Activated CD4-positive, alpha-beta T cell treated with anti-CD3 and anti-CD28 coated beads for 1 hour (primary cell): ENCODE measurements at regions not wholly inside any gene's neighbourhood (a gene's known extent, or its start where the extent isn't known, plus 50 kb on each side); places are given as distances from the start of the nearest gene placed in this dataset.
"Not testable (repeated sequence)": the region's sequence is repeated elsewhere in the genome, so short reads cannot be mapped to it uniquely, and the experiment has no call there.

Experiments used
- DNase-seq: peaks from one replicate; pipeline ENCODE4 v3.0.0-alpha.2; 2020

DNA sequence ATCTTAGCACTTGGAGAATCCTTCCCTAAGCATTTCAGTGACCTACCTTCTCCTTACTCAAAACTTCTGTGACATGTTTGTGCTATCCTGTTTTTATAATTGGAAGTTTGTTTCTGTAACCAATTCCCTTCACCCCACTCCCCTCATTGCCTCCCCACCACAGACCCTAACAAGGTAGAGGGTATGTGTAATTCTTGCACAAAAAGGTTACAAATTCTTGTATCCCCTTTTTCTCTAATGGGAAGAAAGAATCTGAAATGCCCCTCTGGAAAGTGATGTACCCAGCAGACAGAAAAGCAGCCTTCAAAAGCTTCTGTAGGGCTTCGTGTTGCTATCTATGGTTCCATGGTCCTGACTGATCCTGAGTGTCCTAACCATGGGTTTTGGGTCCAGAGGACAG lies 111.7 kb upstream of the TMEM170B start:
- DNase-seq = no peak

DNA sequence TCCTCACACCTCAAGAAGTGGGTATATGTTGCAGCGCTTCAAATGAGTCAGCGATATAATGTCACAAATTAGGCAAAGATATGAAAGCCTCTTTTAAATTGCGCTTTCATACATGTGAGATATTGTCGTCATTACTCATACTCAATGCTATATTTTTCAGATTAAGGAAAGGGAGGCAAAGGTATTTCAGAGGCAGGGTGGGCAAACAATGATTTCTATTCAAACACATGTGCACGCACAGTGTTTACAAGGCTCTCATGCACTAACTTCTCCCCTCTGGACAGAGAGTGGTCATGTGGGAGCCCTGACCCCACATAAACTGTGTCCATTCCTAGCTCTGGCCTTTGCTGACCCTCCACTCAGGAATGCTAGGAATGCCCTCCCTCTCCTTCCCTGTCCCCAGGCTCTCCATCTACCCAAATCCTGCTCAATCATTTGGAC lies 112.1 kb upstream of the TMEM170B start:
- no peak for DNase-seq

DNA sequence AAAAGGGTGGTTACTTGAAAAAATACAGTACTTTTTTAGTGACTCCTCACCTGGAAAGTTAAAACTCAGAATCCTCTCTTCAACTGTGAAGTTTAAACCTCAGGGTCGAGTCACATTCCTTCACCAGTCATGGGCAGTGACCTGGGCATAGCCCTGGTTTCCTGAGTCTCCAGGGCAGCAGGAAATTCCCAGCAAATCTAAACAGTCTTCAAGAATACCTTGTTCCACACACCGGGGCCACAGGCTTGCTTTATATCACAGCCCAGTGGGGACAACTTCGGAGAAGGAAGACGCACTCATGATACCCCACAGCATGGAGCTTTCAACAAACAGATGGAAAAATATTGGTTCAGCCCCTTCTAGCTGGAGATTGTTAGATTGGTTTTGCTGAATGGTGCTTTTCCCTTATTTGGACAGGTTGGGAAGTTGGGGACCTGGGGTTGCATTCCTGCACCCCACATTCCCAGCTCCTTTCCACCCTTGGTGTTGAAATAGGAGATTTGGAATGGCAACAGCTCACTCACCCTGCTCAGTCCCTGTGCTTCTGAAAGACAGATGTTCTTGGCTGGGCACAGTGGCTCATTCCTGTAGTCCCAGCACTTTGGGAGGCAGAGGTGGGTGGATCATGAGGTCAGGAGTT lies 113.0 kb upstream of the TMEM170B start:
- no peak for DNase-seq

DNA sequence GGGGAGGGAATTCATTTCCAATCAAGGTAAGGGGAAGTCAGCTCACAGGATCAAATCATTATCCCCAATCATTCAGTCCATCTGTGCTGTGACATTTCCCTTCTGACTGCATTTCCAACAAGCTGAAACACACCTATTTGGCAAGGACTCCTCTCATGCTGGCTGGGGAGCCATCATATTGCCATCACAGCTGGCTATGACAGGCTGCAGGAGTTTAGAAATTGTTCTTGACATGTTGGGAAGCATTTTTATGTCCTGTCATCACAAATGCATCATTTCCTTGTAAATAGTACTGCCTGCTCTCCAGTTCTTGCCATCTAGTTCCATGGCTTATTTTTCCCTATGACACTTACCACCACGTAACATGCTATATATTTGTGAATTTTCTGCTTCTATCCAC lies 113.9 kb upstream of the TMEM170B start:
- no peak for DNase-seq

DNA sequence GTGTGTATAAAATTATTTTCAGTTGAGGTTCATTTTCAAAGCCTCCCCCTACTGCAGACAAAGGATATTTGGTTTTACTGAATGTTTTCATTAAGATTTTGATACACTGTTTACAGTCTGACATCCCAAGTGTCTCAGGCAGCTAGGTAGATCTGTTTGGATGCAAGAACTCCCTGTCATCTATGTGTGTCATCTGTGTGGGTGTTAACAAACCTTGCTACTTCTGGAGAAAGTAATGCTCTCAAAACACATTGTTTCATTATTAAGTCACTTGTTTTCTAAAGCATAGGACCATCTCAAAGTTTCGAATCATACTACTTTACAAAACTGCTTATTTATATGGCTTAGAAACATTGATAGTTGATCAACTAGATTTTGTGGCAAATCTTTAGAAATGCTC lies 114.5 kb upstream of the TMEM170B start:
- no peak for DNase-seq

DNA sequence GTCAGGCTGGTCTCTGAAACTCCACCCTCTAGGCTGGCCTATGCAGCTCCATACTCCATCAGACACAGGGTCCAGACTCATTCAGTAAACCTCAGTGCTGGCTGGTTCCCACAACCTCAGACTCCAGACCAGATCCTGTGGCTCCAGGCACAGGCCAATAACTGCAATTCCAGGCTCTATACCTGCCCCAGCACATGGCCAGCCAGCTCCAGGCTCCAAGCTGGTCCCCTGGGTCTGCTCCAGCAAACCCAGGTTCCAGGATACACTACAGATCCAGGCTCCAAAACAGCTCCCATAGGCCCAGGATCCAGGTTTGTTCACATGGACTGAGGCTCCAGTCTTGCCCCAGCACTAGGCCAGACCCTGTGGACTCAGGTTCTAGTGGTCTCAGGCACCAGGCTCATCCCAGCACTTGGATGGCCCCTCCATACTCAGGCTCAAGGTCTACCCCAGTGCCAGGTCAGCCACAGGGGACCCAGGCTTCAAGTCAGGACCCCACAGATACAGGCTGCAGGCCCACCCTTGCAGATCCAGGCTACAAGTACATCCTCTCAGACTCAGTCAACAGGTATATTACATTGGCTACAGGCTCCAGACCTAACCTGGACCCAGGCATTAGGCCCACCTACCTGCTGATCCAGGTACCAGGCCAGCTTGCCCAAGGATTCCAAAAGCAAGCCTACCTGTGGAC lies 117.6 kb upstream of the TMEM170B start:
- DNase-seq = no peak

DNA sequence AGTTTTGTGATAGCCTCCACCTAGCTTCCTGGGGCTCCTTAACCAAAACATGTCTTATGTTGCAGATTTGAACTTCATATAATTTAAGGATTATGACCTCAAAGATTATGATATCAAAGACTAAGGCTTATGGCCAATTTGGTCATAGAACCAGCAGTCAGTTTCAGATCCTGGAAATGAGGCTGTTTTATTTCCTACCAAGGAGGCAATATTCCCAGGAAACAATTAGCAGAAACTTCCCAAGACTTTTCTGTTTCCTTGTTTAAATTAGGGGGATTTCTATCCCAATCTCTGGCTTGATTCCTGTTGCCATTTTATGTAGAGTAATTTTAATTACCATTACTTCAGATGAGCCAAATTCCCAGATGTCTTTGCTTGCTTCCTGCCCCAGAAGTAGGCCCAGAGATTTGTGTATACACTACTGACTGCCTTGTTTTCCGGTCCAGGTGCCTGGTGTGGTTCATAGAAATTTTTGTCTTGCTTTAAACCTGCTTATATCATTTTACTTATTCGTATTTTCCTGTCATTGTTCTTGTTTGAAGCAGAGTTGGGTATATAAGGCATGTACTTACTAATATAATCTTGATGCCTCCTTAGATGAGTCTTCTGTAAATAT lies 119.2 kb upstream of the TMEM170B start:
- no peak for DNase-seq

DNA sequence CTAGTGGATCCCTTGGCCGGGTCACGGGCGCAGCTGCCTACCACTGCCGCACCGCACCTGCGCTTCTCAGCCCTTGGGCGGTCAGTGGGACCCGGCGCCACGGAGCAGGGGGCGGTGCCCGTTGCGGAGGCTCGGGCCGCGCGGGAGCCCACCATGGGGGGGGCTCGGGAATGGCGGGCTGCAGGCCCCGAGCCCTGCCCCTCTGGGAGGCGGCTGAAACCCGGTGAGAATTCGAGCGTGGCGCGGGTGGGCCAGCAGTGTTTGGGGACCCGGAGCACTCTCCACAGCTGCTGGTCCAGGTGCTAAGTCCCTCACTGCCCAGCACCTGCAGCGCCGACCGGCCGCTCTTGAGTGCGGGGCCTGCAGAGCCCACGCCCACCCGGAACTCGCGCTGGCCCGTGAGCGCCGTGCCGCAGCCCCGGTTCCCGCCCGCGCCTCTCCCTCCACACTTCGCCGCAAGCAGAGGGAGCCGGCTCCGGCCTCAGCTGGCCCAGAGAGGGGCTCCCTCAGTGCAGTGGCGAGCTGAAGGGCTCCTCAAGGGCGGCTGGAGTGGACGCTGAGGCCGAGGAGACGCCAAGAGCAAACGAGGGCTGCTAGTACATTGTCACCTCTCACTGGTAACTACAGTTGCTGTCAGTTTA lies 120.5 kb upstream of the TMEM170B start:
- no peak for DNase-seq

DNA sequence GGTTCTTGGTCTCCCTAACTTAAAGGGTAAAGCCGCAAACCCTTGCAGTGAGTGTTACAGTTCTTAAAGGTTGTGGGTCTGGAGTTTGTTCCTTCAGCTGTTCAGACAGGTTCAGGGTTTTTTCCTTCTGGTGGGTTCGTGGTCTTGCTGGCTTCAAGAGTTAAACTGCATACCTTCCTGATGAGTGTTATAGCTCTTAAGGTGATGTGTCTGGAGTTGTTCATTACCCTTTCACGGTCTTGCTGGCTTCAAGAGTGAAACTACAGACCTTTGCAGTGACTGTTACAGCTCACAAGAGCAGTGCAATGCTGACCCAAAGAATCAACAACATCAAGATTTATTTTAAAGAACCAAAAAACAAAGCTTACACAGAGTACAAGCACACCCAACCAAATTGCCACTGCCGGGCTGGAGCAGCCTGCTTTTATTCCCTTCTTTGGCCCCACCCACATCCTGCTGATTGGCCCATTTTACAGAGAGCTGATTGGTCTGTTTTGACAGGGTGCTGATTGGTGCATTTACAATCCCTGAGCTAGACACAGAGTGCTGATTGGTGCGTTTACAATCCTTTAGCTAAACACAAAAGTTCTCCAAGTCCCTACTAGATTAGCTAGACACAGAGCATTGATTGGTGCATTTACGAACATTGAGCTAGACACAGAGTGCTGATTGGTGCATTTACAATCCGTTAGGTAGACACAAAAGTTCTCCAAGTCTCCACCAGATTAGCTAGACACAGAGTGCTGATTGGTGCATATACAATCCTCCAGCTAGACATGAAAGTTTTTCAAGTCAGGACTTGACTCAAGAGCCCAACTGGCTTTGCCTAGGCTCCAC lies 121.2 kb upstream of the TMEM170B start:
- DNase-seq = not testable (repeated sequence)

DNA sequence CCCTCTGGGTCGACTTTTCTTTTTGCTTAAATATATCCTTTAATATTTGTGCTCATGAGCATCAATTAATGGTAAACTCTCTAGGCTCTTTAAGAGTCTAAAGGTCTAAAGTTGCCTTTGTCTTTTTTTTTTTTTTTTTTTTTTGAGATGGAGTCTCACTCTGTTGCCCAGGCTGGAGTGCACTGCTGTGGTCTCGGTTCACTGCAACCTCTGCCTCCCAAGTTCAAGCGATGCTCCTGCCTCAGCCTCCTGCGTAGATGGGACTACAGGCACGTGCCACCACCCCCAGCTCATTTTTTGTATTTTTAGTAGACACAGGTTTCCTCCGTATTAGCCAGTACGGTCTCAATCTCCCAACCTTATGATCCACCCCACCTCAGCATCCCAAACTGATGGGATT lies 122.0 kb upstream of the TMEM170B start:
- DNase-seq = no peak

DNA sequence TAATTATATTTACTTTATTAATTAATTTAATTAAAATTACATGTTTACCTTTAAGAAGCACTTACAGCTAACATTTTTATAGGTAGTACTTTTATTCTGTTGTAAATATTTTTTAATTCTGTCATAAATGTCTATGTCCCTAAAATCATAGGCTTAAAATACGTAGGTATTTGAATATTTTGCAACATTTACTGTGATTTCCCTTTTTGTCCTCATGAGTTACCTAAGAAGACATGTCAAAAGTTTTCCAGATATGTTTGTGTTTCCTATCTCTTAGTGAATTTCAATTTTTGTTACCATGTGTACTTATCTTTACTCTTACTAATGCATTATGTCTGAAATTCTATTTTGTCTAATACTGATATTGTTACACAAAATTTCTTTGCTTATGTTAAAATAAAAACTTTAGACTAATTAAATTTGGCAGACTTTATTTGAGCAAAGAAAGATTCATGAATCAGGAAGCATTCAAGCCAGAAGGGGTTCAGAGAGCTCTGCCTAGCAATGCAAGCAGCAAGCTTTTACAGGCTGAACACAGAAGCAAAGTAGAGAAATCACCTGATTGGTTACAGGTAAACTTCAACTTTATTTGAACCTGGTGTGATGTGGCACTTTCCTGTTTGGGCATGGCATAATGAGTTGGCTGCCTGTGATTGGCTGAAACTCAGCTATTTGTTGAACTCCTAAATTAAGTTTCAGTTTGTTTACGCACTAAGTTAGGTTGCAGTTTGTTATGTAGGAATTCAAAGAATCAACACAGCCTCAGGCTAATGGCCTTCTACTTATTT lies 123.2 kb upstream of the TMEM170B start:
- DNase-seq = no peak

DNA sequence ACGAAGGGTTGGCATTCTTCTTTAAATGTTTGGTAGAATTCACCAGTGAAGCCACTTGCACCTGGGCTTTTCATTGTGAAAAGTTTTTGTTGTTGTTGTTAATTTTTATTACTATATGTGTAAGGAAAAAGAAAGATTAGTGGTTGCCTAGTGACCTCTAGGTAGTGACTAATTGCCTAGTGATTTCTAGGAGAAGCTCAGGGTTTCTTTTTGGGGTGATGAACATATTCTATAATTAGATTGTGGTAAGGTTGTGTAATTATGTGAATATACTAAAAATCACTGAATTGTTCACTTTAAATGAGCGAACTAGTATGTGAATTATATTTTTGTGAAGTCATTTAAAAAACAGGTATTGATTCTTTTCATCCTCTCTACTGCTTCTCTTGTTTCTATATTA lies 123.8 kb upstream of the TMEM170B start:
- DNase-seq = no peak

DNA sequence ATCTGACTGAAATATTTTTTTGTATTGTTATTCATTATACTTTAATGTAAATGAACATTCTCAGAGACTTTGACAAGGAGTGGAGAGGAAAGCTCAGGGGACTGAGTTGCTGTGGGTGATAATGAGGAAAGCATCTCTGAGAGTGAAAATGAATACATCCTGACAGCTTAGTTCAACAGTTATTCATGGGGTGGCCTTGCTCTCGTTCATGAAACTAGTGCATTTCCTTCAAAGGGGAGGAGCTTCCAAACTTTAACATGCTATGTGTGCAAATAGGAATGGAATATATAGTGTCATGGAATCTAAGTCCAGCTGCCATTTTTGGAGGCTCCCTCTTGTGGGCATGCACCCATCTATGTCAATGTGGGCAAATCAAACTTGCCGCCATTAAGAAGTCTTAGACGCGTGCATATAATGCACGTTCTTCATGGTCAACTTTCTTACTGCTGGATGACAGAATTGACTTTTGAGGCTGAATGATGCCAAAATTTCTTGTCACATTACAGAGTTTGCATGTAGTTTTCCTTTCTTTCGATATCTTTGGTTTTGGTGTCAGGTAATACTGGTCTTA lies 124.3 kb upstream of the TMEM170B start:
- DNase-seq = no peak

DNA sequence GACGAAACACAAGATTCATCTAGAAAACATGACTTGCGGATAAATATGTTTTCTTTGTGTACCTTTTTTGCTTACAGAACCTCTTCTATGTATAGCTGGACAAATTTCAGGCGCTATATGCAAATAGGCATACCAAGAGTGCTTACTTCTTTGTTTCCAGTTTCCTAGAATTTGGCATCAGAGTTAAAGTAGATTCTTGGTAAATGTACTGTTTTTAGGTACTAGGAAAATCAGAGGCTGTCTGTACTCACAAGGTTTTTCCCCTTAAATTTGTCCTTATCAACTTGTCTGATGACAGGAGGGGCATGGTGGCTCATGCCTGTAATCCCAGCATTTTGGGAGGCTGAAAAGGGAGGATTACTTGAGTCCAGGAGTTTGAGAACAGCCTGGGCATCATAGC lies 124.9 kb upstream of the TMEM170B start:
- no peak for DNase-seq

DNA sequence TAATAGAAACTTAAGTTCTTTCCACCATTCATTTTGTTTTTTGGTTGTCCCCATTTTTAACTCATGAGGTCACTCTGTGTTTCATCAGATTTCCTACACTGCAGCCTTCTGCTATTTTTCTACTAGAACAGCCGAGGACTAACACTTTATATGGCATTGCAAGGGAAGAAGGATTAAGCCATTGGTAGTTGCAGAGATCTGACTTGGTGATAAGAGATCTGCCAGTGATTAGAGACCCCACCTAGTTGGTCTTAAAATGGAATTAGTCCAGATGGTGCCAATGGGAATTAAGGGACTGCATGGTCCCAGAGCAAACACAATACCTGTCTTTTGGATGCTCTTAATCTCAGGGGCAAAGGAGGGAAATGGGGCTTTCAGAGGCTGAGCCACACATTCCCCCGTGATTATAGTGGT lies 125.5 kb upstream of the TMEM170B start:
- DNase-seq = no peak

DNA sequence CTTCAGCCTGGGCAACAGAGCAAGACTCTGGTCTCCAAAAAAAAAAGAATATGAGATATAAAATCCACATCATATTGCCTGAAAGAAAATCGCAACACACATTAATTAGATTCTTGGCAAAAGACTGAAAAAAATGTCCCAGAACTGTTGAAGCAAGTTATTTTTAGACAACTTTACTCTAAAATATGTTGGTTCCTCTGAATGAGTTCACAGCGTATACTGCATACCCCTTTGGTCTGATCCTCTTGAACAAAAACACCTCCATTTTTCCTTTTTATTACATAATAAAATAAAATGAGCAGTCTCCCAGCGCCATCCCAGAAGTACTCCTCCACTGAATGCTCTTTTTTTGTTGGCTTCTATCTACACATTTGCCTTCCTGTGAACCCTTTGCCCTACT lies 126.0 kb upstream of the TMEM170B start:
- no peak for DNase-seq

DNA sequence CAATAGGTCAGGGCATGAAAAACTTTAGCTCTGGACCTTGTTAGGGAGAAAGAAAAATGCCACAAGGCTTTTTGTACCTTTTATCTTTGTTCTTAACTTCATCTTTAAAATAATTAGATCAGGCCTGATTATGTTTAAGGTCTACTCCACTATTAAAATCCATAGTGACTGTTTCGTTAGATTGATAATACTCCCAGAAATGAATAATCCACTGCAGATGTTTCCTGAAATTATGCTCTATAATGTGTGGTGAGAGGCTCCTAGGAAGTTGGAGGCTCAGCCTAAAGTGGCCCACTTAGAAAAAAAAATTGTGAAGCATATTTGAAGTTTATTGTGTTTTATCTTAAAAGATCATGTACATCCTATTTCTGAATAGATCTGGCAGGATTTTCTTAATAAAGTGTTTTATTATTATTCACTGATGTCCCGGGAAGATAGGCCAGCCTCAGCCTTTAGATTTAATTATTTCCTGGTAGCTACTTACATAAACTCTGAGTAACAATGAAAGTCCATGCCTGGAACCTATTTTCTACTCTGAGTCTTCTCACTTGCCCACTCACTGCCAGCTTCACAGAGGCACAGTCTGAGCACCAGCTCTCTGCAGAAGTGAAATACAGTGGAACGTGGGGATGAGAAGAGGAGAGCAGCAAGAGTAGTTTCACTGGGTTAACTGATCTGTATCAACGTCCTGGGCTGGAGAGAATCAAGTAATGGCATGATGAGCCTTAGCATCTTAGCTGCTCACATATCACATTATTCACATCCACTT lies 126.8 kb upstream of the TMEM170B start:
- no peak for DNase-seq

DNA sequence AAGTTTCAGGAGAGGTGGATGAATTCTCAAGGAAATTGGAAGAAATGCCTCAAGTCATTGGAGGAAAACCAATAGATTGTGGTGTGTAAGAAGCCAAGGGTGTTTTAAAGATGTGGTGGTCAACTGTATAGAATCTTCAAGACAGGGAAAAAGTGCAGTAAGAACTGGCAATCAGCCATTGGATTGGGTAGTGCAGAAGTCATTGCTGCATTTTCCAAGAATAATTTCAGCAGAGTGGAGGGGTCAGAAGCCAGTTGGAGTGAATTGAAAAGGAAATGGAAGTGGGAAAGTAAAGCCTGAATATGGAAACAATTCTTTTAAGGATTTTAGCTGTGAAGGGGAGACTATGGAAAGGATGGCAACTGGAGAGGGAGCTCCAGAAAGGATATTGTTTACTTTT lies 128.2 kb upstream of the TMEM170B start:
- DNase-seq = no peak

DNA sequence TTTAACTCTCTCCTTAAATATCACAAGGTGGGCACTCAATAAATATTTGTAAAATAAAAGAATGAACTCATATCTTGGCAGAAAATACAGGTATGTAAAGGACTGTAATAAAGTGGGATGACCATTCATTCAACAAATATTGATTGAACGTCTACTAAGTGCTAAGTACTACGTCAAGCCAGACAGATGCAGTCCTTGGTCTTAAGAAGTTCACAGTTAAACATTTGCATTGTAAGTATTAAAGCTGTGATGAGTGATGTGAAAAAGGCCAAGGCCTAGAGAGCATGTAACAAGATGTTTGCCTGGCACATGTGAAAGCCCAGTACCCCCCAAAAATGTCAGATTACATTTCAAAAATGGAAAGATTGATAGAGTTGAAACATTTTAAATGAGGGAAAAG lies 130.1 kb upstream of the TMEM170B start:
- no peak for DNase-seq

DNA sequence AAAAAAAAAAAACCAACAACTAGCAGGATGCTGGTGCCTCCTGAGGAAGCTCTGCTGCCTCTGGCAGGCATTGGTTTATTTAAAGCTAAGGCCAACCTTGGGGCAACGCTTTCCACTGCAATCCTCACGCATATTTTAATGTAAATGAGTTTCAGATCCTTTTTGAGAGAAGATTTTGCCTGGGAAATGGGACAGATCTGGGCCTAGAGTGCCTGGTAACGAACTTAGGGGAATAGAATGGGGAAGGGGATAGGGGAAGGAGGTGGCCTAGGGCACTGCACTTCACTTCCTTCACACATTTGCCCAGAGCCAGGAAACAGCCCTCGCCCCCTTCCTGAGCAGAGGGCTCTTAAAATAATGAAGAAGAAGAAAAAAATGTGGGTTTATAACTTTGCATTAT lies 132.7 kb upstream of the TMEM170B start:
- no peak for DNase-seq

DNA sequence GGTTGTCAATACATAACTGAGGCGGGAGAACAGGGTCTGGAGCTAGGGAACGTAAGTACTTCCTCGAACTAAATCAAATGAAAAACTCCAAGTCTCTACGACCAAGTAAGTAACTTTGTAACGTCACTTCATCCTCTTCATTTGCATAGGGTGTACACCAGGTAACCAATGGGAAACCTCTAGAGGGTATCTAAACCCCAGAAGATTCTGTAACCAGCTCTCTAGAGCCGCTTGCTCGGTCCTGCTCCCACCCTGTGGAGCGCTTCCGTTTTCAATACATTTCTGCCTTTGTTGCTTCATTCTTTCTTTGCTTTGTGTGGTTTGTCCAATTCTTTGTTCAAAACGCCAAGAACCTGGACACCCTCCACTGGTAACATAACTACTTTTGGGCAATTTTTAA lies 133.5 kb upstream of the TMEM170B start:
- DNase-seq = no peak
